Keratinocyte (primary cell): ENCODE measurements at regions not wholly inside any gene's neighbourhood (a gene's known extent, or its start where the extent isn't known, plus 50 kb on each side); places are given as distances from the start of the nearest gene placed in this dataset.

Experiments
- DNase-seq: peaks from one replicate; pipeline ENCODE4 v3.0.0-alpha.2; 2011; ENCODE audit warnings: low read depth, missing footprints, low spot score
- FAIRE-seq: peaks from 2 replicates; lab custom pipeline; 2011; peaks lifted over from hg19 to GRCh38; lab: Jason Lieb, UNC
- H2AFZ ChIP-seq: 2 replicates; pipeline ENCODE4 v1.6.0; 2012; ENCODE audit warnings: low read length, control low read depth, inconsistent platforms; ENCODE audit not compliant: control insufficient read depth
- H3K27ac ChIP-seq: 2 replicates; pipeline ENCODE4 v1.5.1; 2011; ENCODE audit warnings: low read length; ENCODE audit not compliant: control insufficient read depth, insufficient read depth
- H3K27me3 ChIP-seq: 3 replicates; pipeline ENCODE4 v1.6.0; 2011; ENCODE audit warnings: low read length; ENCODE audit not compliant: control insufficient read depth, insufficient read depth; ENCODE audit errors: extremely low read depth
- H3K36me3 ChIP-seq, 2 experiments: 2 replicates in 1 of 2; 3 replicates in 1 of 2; pipeline ENCODE4 v1.5.1; 2011; ENCODE audit warnings: low read length in 2 of 2, mild to moderate bottlenecking in 1 of 2; ENCODE audit not compliant: control insufficient read depth in 2 of 2, insufficient read depth in 2 of 2; ENCODE audit errors: extremely low read depth in 1 of 2
- H3K4me1 ChIP-seq: 3 replicates; pipeline ENCODE4 v1.5.1; 2011; ENCODE audit warnings: low read length; ENCODE audit not compliant: control insufficient read depth, insufficient read depth; ENCODE audit errors: extremely low read depth
- H3K4me2 ChIP-seq: 3 replicates; pipeline ENCODE4 v1.6.0; 2011; ENCODE audit warnings: low read depth, low read length; ENCODE audit not compliant: control insufficient read depth, insufficient read depth; ENCODE audit errors: extremely low read depth
- H3K4me3 ChIP-seq, 3 experiments: fragments of 200-600 bp in 1 of 3; sonication (generic) in 1 of 3; 2 replicates in 2 of 3; 3 replicates in 1 of 3; pipeline ENCODE4 v1.5.1; 2011 to 2016; ENCODE audit warnings: low read length in 3 of 3, mild to moderate bottlenecking in 3 of 3, control low read depth in 2 of 3, inconsistent platforms in 1 of 3, low read depth in 1 of 3, mixed read lengths in 1 of 3, mixed run types in 1 of 3, moderate library complexity in 1 of 3; ENCODE audit not compliant: control insufficient read depth in 2 of 3, insufficient read depth in 2 of 3; ENCODE audit errors: extremely low read depth in 1 of 3
- H3K79me2 ChIP-seq: 2 replicates; pipeline ENCODE4 v1.6.0; 2012; ENCODE audit warnings: low read length; ENCODE audit not compliant: control insufficient read depth, insufficient read depth
- H3K9ac ChIP-seq: 3 replicates; pipeline ENCODE4 v1.6.0; 2011; ENCODE audit warnings: low read length; ENCODE audit not compliant: control insufficient read depth, insufficient read depth; ENCODE audit errors: extremely low read depth
- H3K9me1 ChIP-seq: 3 replicates; pipeline ENCODE4 v1.6.0; 2011; ENCODE audit warnings: low read length; ENCODE audit not compliant: control insufficient read depth, insufficient read depth; ENCODE audit errors: extremely low read depth
- H3K9me3 ChIP-seq: 2 replicates; pipeline ENCODE4 v1.5.1; 2012; ENCODE audit warnings: low read depth, low read length; ENCODE audit not compliant: control insufficient read depth
- H4K20me1 ChIP-seq: 3 replicates; pipeline ENCODE4 v1.6.0; 2011; ENCODE audit warnings: low read length; ENCODE audit not compliant: control insufficient read depth, insufficient read depth; ENCODE audit errors: extremely low read depth
- CTCF ChIP-seq, 3 experiments: IDR thresholded peaks in 1 of 3; conservative IDR thresholded peaks in 1 of 3; optimal IDR thresholded peaks in 1 of 3; 2 replicates in 2 of 3; 3 replicates in 1 of 3; pipeline versions ENCODE3 to v1.5.1; 2011; ENCODE audit warnings: low read length in 3 of 3, mild to moderate bottlenecking in 3 of 3, moderate library complexity in 2 of 3, control low read depth in 1 of 3, inconsistent platforms in 1 of 3; ENCODE audit not compliant: insufficient read depth in 2 of 3; ENCODE audit errors: extremely low read depth in 1 of 3
- EZH2 ChIP-seq: IDR thresholded peaks from one replicate; pipeline ENCODE4 v1.6.1; 2012; ENCODE audit warnings: inconsistent platforms, mild to moderate bottlenecking, low read length, moderate library complexity
- dilution Hi-C: fragments of 300-500 bp; cut with MboI; formaldehyde crosslinking; loops from one replicate; pipeline ENCODE4 v1.7.0; 2020; ENCODE audit warnings: low sequenced_read_pairs; ENCODE audit not compliant: extremely low pct_ligation_motif_present

- dilution Hi-C loops: no loop called here
- H3K27ac ChIP-seq: no peak overlapping the region
- no peaks in the 10 kb centered on the region for H4K20me1 ChIP-seq
- TF ChIP-seq CTCF (optimal IDR thresholded peaks at IDR 0.05 in 1 of 3, IDR thresholded peaks at IDR 0.05 in 1 of 3, conservative IDR thresholded peaks at IDR 0.05 in 1 of 3; ENCODE audit: extremely low read depth in 1 of 3, insufficient read depth in 2 of 3, low read length in 3 of 3) (no peak), EZH2 (no peak)
- no peaks in the 10 kb centered on the region for H3K79me2 ChIP-seq
- no peaks in the 10 kb centered on the region for H3K9me3 ChIP-seq
- no peaks in the 10 kb centered on the region for H3K36me3 ChIP-seq
- no peak overlapping the region for H3K4me3 ChIP-seq
- H2AFZ ChIP-seq: no peak overlapping the region
- DNase-seq (no peak), FAIRE-seq (no peak)
- H3K9ac ChIP-seq: no peak overlapping the region
- H3K9me1 ChIP-seq: no peaks in the 10 kb centered on the region
- no peak overlapping the region for H3K4me2 ChIP-seq
- H3K27me3 ChIP-seq: no peaks in the 10 kb centered on the region
- H3K4me1 ChIP-seq: no peaks in the 10 kb centered on the region
These were observed 146.7 kb upstream of the SMIM21 start for GRCh38 chr18:75574187-75574586.

GRCh38 chr18:75563150-75563549 is 135.6 kb upstream of the SMIM21 start:
- H3K36me3 ChIP-seq: no peaks in the 10 kb centered on the region
- no peaks in the 10 kb centered on the region for H3K4me1 ChIP-seq
- H3K27ac ChIP-seq: no peak overlapping the region
- no peaks in the 10 kb centered on the region for H3K9me1 ChIP-seq
- H4K20me1 ChIP-seq: no peaks in the 10 kb centered on the region
- no peaks in the 10 kb centered on the region for H3K9me3 ChIP-seq
- dilution Hi-C loops: no loop called here
- H2AFZ ChIP-seq: no peak overlapping the region
- H3K79me2 ChIP-seq: no peaks in the 10 kb centered on the region
- H3K27me3 ChIP-seq: no peaks in the 10 kb centered on the region
- TF ChIP-seq CTCF (optimal IDR thresholded peaks at IDR 0.05 in 1 of 3, IDR thresholded peaks at IDR 0.05 in 1 of 3, conservative IDR thresholded peaks at IDR 0.05 in 1 of 3; ENCODE audit: extremely low read depth in 1 of 3, insufficient read depth in 2 of 3, low read length in 3 of 3) (no peak), EZH2 (no peak)
- H3K4me2 ChIP-seq: no peak overlapping the region
- FAIRE-seq: no peak
- no peak overlapping the region for H3K4me3 ChIP-seq
- no peak overlapping the region for H3K9ac ChIP-seq
- no peak for DNase-seq
